ENCODE measurements at regions not wholly inside any gene's neighbourhood (a gene's known extent, or its start where the extent isn't known, plus 50 kb on each side); places are given as distances from the start of the nearest gene placed in this dataset.
"Not testable (repeated sequence)": the region's sequence is repeated elsewhere in the genome, so short reads cannot be mapped to it uniquely, and the experiment has no call there.

DNA sequence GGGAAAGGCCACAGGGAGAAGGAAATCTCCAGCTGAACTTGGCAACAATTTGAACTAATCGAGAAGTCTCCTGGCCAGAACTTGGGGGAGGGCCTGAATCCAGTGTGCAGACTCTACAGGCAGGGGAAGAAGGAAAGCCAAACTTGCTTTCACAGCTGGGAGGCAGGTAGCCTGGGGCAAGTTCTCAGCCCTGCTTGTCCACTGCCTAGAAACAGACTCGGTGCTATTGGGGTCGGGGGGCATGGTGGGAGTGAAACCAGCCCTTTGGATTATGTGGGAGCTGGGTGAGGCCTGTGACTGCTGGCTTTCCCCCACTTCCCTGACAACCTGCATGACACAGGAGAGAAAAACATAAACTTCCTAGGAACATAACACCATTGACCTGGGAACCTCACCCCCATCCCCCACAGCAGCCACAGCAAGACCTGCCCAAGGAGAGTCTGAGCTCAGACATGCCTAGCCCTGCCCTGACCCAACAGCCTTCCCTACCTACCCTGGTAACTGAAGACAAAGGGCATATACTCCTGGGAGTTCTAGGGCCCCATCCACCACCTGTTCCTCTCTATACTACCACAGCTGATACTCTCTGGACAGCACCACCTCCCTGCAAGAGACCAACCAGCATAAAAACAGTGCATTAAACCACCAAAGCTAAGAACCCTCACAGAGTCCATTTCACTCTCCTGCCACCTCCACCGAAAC is 103.7 kb upstream of the MNS1 start:
- peaks cover 6% of the 10 kb centered on the region for H3K9me3 ChIP-seq (ENCODE audit: control insufficient read depth, insufficient read depth, low read length)
- WGBS (ENCODE audit: insufficient coverage), result 79% methylated on average over 4 of the region's 4 CpGs
- no peak overlapping the region for H3K27ac ChIP-seq (ENCODE audit: low read length)
- no peak overlapping the region for H3K4me3 ChIP-seq (ENCODE audit: low read length)
- intact Hi-C loops (cut with micrococcal nuclease), result no loop called here
- peaks cover 5 to 41% of the 10 kb centered on the region in 2 donors for H3K27me3 Mint-ChIP-seq (ENCODE audit: low read depth in 2 of 2)
- no peaks in the 10 kb centered on the region for H3K36me3 ChIP-seq (ENCODE audit: control insufficient read depth, insufficient read depth, low read length)
- H3K4me3 Mint-ChIP-seq, result no peak overlapping the region
- TF ChIP-seq, protein P1, sequence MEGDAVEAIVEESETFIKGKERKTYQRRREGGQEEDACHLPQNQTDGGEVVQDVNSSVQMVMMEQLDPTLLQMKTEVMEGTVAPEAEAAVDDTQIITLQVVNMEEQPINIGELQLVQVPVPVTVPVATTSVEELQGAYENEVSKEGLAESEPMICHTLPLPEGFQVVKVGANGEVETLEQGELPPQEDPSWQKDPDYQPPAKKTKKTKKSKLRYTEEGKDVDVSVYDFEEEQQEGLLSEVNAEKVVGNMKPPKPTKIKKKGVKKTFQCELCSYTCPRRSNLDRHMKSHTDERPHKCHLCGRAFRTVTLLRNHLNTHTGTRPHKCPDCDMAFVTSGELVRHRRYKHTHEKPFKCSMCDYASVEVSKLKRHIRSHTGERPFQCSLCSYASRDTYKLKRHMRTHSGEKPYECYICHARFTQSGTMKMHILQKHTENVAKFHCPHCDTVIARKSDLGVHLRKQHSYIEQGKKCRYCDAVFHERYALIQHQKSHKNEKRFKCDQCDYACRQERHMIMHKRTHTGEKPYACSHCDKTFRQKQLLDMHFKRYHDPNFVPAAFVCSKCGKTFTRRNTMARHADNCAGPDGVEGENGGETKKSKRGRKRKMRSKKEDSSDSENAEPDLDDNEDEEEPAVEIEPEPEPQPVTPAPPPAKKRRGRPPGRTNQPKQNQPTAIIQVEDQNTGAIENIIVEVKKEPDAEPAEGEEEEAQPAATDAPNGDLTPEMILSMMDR (IDR thresholded peaks at IDR 0.05), result no peak
- H3K9me3 Mint-ChIP-seq, result no peaks in the 10 kb centered on the region
- no peak overlapping the region for H3K27ac Mint-ChIP-seq
- ATAC-seq (no peak), DNase-seq (no peak)
- H3K4me1 Mint-ChIP-seq, result no peaks in the 10 kb centered on the region
- H3K36me3 Mint-ChIP-seq, result no peaks in the 10 kb centered on the region
- no peaks in the 10 kb centered on the region for H3K4me1 ChIP-seq (ENCODE audit: control insufficient read depth, insufficient read depth, low read length)
- H3K27me3 ChIP-seq (ENCODE audit: control insufficient read depth, insufficient read depth, low read length), result no peaks in the 10 kb centered on the region

DNA sequence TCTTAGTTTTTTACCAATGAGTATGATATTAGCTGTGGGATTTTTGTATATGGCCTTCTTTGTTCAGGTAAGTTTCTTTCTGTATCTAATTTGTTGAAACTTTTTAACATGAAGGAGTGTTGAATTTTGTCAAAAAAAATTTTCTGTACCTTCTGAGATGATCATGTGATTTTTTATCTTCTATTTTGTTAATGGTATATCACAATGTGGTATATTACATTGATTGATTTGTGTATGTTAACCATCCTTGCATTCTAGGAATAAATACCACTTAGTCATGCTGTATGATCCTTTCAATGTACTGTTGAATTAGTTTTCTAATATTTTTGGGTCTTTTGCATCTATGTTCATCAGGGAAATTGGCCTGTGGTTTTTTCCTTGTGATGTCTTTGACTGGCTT is 92.5 kb upstream of the MNS1 start:
- TF ChIP-seq, protein P1 (IDR thresholded peaks at IDR 0.05), result no peak
- peaks cover 4% of the 10 kb centered on the region for H3K4me1 ChIP-seq (ENCODE audit: control insufficient read depth, insufficient read depth, low read length)
- H3K27ac ChIP-seq (ENCODE audit: low read length), result no peak overlapping the region
- Mint-ChIP-seq H3K4me1 (no peaks in the 10 kb centered on the region), H3K27me3 (ENCODE audit: low read depth in 2 of 2) (peaks cover 4 to 48% of the 10 kb centered on the region in 2 donors), H3K27ac (no peak overlapping the region), H3K4me3 (no peak overlapping the region), H3K9me3 (peaks cover 0 to 3% of the 10 kb centered on the region in 2 donors), H3K36me3 (peaks cover 35% of the 10 kb centered on the region)
- ATAC-seq (no peak), DNase-seq (no peak)
- peaks cover 4% of the 10 kb centered on the region for H3K9me3 ChIP-seq (ENCODE audit: control insufficient read depth, insufficient read depth, low read length)
- H3K4me3 ChIP-seq (ENCODE audit: low read length), result no peak overlapping the region
- intact Hi-C loops (cut with micrococcal nuclease), result no loop called here
- H3K27me3 ChIP-seq (ENCODE audit: control insufficient read depth, insufficient read depth, low read length), result peaks cover 2% of the 10 kb centered on the region
- no peaks in the 10 kb centered on the region for H3K36me3 ChIP-seq (ENCODE audit: control insufficient read depth, insufficient read depth, low read length)

DNA sequence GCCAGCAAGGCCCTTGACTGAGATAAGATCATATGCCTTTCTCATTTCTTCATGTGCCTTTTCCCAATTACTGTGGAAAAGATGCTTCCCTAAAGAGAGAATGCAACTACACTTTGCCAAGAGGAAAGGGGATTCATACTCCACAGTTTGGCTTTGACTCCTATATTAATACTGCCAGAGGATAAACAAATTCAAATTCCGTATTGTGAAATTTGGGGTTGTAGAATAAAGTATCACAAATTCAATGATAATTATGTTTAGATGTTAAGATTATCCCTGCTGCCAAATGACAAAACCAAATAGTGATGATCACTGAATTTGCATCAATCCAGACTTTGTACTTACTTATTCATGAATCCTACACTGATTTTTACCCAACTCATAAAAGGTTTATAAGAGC is 88.5 kb upstream of the MNS1 start:
- Mint-ChIP-seq H3K4me1 (no peaks in the 10 kb centered on the region), H3K4me3 (no peak overlapping the region), H3K27me3 (ENCODE audit: low read depth in 2 of 2) (peaks cover 5 to 39% of the 10 kb centered on the region in 2 donors), H3K27ac (no peak overlapping the region), H3K9me3 (peaks cover 0 to 3% of the 10 kb centered on the region in 2 donors), H3K36me3 (peaks cover 27% of the 10 kb centered on the region)
- no CpG with 5 or more reads among the region's 1 CpG for whole genome bisulfite sequencing (ENCODE audit: insufficient coverage)
- Histone ChIP-seq H3K36me3 (ENCODE audit: control insufficient read depth, insufficient read depth, low read length) (no peaks in the 10 kb centered on the region), H3K4me3 (ENCODE audit: low read length) (no peak overlapping the region), H3K27me3 (ENCODE audit: control insufficient read depth, insufficient read depth, low read length) (no peaks in the 10 kb centered on the region), H3K4me1 (ENCODE audit: control insufficient read depth, insufficient read depth, low read length) (no peaks in the 10 kb centered on the region), H3K27ac (ENCODE audit: low read length) (no peak overlapping the region), H3K9me3 (ENCODE audit: control insufficient read depth, insufficient read depth, low read length) (peaks cover 4% of the 10 kb centered on the region)
- TF ChIP-seq, protein P1 (IDR thresholded peaks at IDR 0.05), result no peak
- intact Hi-C loops (cut with micrococcal nuclease), result no loop called here
- no peak for ATAC-seq
- DNase-seq, result no peak

DNA sequence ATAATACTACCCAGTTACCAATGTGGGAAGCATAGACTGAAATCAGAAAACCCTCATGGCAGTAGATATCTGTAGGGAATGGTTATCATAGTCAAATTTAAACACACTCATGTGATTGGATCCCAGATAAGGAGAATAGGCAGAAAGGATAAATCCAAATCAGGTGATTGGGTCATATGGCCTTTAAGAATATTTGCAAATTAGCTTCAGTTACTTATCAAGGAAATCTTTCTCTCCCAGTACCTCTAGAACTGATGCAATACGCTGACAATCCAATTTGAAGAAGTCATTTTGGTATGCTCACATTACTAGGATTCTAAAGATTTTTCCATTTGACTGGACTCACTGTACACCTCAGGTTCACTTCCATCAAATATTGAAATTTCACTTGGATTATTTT is 87.7 kb upstream of the MNS1 start:
- Mint-ChIP-seq H3K27ac (no peak overlapping the region), H3K9me3 (peaks cover 0 to 3% of the 10 kb centered on the region in 2 donors), H3K4me3 (no peak overlapping the region), H3K4me1 (no peaks in the 10 kb centered on the region), H3K36me3 (peaks cover 19% of the 10 kb centered on the region), H3K27me3 (ENCODE audit: low read depth in 2 of 2) (peaks cover 5 to 32% of the 10 kb centered on the region in 2 donors)
- intact Hi-C loops (cut with micrococcal nuclease), result no loop called here
- H3K4me1 ChIP-seq (ENCODE audit: control insufficient read depth, insufficient read depth, low read length), result no peaks in the 10 kb centered on the region
- peaks cover 4% of the 10 kb centered on the region for H3K9me3 ChIP-seq (ENCODE audit: control insufficient read depth, insufficient read depth, low read length)
- DNase-seq, result no peak
- H3K27ac ChIP-seq (ENCODE audit: low read length), result no peak overlapping the region
- TF ChIP-seq, protein P1 (IDR thresholded peaks at IDR 0.05), result no peak
- no peak for ATAC-seq
- 94% methylated on average over 1 of the region's 1 CpG for WGBS (ENCODE audit: insufficient coverage)
- no peak overlapping the region for H3K4me3 ChIP-seq (ENCODE audit: low read length)
- no peaks in the 10 kb centered on the region for H3K27me3 ChIP-seq (ENCODE audit: control insufficient read depth, insufficient read depth, low read length)
- no peaks in the 10 kb centered on the region for H3K36me3 ChIP-seq (ENCODE audit: control insufficient read depth, insufficient read depth, low read length)

DNA sequence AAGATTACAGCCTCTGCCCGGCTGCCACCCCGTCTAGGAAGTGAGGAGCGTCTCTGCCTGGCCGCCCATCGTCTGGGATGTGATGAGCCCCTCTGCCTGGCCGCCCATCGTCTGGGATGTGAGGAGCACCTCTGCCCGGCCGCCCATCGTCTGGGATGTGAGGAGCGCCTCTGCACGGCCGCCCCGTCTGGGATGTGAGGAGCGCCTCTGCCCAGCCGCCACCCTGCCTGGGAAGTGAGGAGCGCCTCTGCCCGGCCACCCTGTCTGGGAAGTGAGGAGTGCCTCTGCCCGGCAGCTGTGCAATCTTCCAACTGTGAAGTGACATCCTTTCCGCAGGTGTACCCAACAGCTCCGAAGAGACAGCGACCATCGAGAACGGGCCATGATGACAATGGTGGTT is 75.6 kb upstream of the MNS1 start:
- ATAC-seq; H3K36me3 ChIP-seq (ENCODE audit: control insufficient read depth, insufficient read depth, low read length); H3K27ac ChIP-seq (ENCODE audit: low read length); H3K4me3 ChIP-seq (ENCODE audit: low read length); intact Hi-C loops (cut with micrococcal nuclease); H3K4me3 Mint-ChIP-seq; DNase-seq; H3K27ac Mint-ChIP-seq; H3K9me3 ChIP-seq (ENCODE audit: control insufficient read depth, insufficient read depth, low read length); H3K27me3 ChIP-seq (ENCODE audit: control insufficient read depth, insufficient read depth, low read length): not testable (repeated sequence)
- Mint-ChIP-seq H3K4me1 (peaks cover 26 to 30% of the 10 kb centered on the region in 2 donors), H3K9me3 (peaks cover 5 to 12% of the 10 kb centered on the region in 2 donors), H3K27me3 (ENCODE audit: low read depth in 2 of 2) (peaks cover 27 to 61% of the 10 kb centered on the region in 2 donors), H3K36me3 (peaks cover 23% of the 10 kb centered on the region)
- WGBS (ENCODE audit: insufficient coverage), result 90% methylated on average over 24 of the region's 24 CpGs
- H3K4me1 ChIP-seq (ENCODE audit: control insufficient read depth, insufficient read depth, low read length), result peaks cover 12% of the 10 kb centered on the region
